CD4-positive, alpha-beta T cell treated with Interleukin-1 beta for 1 hour (primary cell): ENCODE measurements at regions not wholly inside any gene's neighbourhood (a gene's known extent, or its start where the extent isn't known, plus 50 kb on each side); places are given as distances from the start of the nearest gene placed in this dataset.
A peak's percentile ranks its signal among the peaks of the same experiment; 100 is the strongest.

ENCODE experiments used
- DNase-seq, 2 donors: peaks; one replicate each; pipeline ENCODE4 v3.0.0-alpha.2; 2020 to 2022

- DNase-seq = no peak
These were observed 77.5 kb upstream of the ZEB2 start for GRCh38 chr2:144597388-144597787.

- DNase-seq = peak in 1 of 2 donors; percentile 32
These were observed 76.4 kb upstream of the ZEB2 start for GRCh38 chr2:144596073-144596871.

- DNase-seq = no peak
These were observed 75.8 kb upstream of the ZEB2 start for GRCh38 chr2:144595686-144596072.

GRCh38 chr2:144595279-144595678 lies 75.4 kb upstream of the ZEB2 start:
- DNase-seq = no peak

- no peak for DNase-seq
These were observed 73.9 kb upstream of the ZEB2 start for GRCh38 chr2:144593803-144594202.

DNA sequence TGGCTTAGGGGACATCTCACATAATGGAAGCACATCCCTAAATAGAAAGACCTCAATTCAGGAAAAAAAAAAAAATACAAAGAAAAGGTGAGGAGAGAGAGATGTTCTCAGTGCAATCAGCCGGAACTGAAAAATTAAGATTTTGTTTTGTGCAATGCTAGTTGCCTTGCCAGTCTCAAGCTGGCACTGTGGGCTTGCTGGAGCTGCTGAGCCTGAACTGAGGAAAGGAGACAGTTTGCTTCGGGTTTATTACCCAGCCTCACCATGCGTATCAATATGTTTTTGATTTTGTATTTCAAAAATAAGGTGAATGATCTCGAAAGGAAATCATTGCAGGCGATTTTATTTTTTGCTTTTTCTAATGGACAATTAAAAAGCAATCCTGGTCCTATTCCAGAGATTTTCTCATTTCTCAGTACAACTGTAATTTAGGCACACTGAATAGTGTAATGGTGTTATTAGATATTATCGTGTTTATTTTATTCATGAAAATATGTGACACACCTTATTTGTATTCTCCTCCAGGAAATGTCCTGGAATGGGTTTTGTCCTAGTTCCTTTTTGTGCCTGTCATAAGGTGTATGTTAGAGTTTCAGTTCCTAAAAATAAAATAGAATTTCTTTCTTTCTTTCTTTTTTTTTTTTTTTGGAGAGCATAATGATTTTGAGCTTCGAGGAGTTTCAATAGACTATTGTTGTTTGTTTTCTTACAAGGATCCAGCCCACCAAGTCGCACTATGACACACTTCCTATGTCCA lies 72.8 kb upstream of the ZEB2 start:
- no peak for DNase-seq

- no peak for DNase-seq
These were observed 67.4 kb upstream of the ZEB2 start for GRCh38 chr2:144587306-144587705.

- no peak for DNase-seq
These were observed 66.6 kb upstream of the ZEB2 start for GRCh38 chr2:144586476-144586875.

DNA sequence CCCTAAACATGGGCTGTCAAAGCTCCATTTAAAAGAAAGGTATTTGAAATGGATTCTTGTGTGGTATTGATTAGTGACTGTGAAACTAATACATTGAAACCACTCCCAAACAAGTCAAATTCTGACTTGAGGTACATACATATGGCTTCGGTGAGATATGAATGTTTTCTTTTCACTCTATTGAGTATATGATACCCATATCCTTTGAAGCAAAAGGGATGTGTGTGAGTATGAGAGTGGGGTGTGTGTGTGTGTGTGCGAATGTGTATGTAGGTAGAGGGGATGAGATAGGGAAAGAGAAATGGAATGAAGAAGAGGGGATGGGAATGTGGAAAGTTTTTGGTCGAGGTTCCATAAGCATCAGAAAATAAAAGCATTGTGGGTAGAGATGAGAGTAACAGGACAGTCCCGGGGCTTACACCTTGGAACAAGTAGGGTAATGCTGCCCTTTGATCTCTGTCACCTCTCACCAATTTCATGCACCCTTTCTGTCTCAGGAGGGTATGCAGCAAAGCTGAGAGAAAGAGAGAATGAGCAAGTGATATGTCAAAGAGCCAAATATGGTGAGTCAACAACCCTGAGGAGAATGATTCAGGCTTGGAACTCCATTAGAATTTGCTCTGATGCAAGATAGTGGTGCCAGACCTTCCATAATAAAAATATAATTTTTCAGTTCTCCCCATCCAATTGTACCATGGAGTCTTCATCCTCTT lies 64.0 kb upstream of the ZEB2 start:
- no peak for DNase-seq

GRCh38 chr2:144583381-144583729 lies 63.4 kb upstream of the ZEB2 start:
- DNase-seq = no peak

- DNase-seq = no peak
These were observed 62.9 kb upstream of the ZEB2 start for GRCh38 chr2:144582651-144583380.

GRCh38 chr2:144580521-144581161 lies 60.7 kb upstream of the ZEB2 start:
- DNase-seq = no peak

- DNase-seq = no peak
These were observed 59.6 kb upstream of the ZEB2 start for GRCh38 chr2:144579556-144579955.

- no peak for DNase-seq
These were observed 58.2 kb upstream of the ZEB2 start for GRCh38 chr2:144578099-144578498.

DNA sequence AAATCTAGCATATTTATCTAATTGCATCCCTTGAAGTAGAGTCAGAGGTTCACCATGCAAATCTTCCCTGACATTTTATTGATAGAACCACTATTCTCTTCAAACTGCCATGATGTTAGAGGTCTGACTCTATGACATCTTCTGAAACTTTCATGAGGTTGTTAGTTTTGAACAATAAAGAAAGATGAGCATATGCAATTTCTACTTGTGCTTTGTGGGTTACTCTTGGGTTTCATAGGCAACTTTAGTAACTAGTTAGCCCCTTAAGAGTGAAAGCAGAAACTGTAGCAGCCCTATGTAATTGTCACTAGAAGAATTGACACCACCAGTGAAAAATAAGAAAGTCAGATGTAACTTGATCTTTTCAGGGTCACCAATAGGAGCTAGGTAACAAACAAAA lies 53.1 kb upstream of the ZEB2 start:
- no peak for DNase-seq

DNA sequence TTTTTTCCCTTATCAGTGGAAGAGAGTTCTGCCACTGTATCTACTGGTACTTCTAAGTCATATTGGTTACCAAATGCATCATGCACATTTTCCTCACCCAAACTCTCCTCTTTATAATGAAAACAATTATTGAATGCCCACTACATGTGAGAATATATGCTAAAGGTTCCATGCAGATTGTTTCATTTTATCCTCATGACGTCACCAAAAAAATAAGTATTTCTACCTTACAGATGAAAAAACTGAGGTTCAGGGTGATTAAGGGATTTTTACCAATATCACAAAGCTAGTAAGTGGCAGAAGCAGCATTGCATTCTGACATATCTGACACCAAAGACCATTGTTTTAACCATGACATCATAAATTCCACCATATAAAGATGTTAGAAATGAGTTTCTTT lies 51.9 kb upstream of the ZEB2 start:
- no peak for DNase-seq

- peak in 1 of 2 donors; percentile 15 for DNase-seq
These were observed 50.6 kb upstream of the ZEB2 start for GRCh38 chr2:144570566-144570965.
